Hepatic stellate cell (primary cell): ENCODE measurements at regions not wholly inside any gene's neighbourhood (a gene's known extent, or its start where the extent isn't known, plus 50 kb on each side); places are given as distances from the start of the nearest gene placed in this dataset.
A peak's percentile ranks its signal among the peaks of the same experiment; 100 is the strongest.
"Not testable (repeated sequence)": the region's sequence is repeated elsewhere in the genome, so short reads cannot be mapped to it uniquely, and the experiment has no call there.

Experiments used
- DNase-seq: peaks from one replicate; pipeline ENCODE4 v3.0.0; 2011; ENCODE audit warnings: low spot score

- not testable (repeated sequence) for DNase-seq
Observed at GRCh38 chr17:30731210-30732132, 93.0 kb downstream of the CRLF3 start.

GRCh38 chr17:30730837-30731209 lies 93.7 kb downstream of the CRLF3 start:
- not testable (repeated sequence) for DNase-seq

GRCh38 chr17:30730171-30730836 lies 94.2 kb downstream of the CRLF3 start:
- DNase-seq: not testable (repeated sequence)

- not testable (repeated sequence) for DNase-seq
Observed at GRCh38 chr17:30729471-30730170, 94.9 kb downstream of the CRLF3 start.

GRCh38 chr17:30727517-30727916 lies 97.0 kb downstream of the CRLF3 start:
- not testable (repeated sequence) for DNase-seq

- not testable (repeated sequence) for DNase-seq
Observed at GRCh38 chr17:30726734-30727133, 97.8 kb downstream of the CRLF3 start.

GRCh38 chr17:30726310-30726709 lies 98.2 kb downstream of the CRLF3 start:
- not testable (repeated sequence) for DNase-seq

- not testable (repeated sequence) for DNase-seq
Observed at GRCh38 chr17:30724034-30724650, 100.3 kb downstream of the CRLF3 start.

- not testable (repeated sequence) for DNase-seq
Observed at GRCh38 chr17:30722114-30722780, 102.2 kb downstream of the CRLF3 start.

GRCh38 chr17:30720971-30721370 lies 103.5 kb downstream of the CRLF3 start:
- not testable (repeated sequence) for DNase-seq

GRCh38 chr17:30720013-30720471 lies 104.5 kb downstream of the CRLF3 start:
- DNase-seq: no peak

GRCh38 chr17:30719131-30719973 lies 105.1 kb downstream of the CRLF3 start:
- peak; percentile 43 for DNase-seq

GRCh38 chr17:30718691-30719090 lies 105.8 kb downstream of the CRLF3 start:
- not testable (repeated sequence) for DNase-seq

GRCh38 chr17:30718099-30718447 lies 106.4 kb downstream of the CRLF3 start:
- not testable (repeated sequence) for DNase-seq

GRCh38 chr17:30717291-30718098 lies 107.0 kb downstream of the CRLF3 start:
- no peak for DNase-seq

GRCh38 chr17:30716461-30717290 lies 107.8 kb downstream of the CRLF3 start:
- DNase-seq: no peak

GRCh38 chr17:30714825-30715622 lies 109.5 kb downstream of the CRLF3 start:
- peak; percentile 26 for DNase-seq

- not testable (repeated sequence) for DNase-seq
Observed at GRCh38 chr17:30713805-30714204, 110.7 kb downstream of the CRLF3 start.
